ENCODE measurements at regions not wholly inside any gene's neighbourhood (a gene's known extent, or its start where the extent isn't known, plus 50 kb on each side); places are given as distances from the start of the nearest gene placed in this dataset.

DNA sequence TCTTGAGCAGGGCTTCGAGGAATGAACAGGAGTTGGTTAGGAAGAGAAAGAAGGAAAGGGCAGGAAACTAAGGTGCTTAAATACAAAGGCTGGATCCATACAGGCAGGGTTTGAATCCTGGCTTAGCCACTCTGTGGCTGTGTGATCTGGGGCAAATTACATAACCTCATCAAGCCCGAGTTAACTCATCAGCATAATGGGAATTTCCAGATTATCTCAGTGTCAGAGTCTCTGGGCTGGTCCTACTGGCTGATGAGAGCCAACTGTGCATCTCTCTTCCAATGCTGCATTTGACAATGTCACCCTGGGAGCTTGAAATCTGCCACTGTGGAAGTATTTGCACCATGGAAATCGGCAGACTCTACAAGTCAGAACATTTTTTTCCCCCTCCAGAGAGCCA, 83.8 kb upstream of the SLC6A6 start:
- DNase-seq: no peak

DNA sequence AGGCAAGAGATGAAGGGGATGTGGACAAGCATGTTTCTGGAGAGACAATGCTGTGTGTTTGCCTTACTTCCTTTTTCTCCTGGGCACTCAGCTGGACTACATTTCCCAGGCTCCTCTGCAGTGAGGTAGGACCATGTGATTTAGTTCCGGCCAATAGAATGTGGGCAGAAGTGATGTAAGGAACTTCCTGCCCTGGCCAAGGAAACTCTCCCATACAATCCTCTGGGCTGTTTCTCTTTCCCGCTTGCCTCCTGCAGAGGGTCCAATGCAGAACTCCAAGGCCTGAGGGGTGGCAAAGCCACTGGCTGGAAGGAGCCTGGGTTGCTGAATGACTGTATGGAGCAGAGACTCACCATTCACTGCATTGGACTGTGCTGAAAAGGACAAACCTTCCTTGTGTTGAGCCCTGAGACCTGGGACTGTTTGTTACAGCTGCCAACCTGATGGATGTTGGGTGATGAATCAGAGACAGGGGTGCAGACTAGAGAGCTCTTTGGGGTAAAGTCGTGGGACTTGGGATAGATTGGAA, 82.7 kb upstream of the SLC6A6 start:
- DNase-seq: no peak

DNA sequence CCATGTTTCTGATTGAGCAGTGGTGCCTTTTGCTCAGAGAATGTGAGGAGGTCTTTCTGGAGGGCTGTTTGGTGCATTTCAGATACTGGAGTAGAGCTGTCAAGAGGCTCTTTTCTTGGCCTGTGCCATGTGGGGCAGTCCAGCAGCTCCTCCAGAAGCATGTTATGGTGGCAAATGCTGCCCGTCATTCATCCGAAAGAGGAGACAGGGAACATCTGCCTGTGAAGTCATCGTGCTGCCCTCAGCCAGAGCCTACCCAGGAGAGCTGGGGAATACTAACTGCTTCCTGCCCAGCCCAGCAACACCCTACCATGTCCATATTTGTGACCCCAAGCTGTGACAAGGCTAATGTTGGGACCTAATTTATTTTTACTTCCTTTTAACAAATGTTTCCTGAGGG, 82.2 kb upstream of the SLC6A6 start:
- no peak for DNase-seq

DNA sequence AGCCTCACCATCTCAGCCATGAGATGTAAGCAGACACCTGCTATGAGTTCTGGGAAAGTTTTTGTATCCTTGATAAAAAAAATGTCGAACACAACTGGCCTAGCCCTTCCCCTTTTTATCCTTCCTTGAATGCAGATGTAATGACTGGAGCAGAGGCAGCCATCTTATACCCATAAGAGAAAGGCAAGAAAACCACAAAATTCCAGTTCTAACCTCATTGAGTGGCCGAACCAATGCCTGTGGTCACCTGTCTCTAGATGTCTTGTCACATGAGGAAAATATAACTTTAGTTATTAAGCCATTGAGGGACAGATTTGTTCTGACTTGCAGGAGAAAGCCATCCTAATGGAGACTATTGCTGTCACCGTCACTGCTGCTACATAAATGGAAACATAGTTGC, 80.4 kb upstream of the SLC6A6 start:
- no peak for DNase-seq

DNA sequence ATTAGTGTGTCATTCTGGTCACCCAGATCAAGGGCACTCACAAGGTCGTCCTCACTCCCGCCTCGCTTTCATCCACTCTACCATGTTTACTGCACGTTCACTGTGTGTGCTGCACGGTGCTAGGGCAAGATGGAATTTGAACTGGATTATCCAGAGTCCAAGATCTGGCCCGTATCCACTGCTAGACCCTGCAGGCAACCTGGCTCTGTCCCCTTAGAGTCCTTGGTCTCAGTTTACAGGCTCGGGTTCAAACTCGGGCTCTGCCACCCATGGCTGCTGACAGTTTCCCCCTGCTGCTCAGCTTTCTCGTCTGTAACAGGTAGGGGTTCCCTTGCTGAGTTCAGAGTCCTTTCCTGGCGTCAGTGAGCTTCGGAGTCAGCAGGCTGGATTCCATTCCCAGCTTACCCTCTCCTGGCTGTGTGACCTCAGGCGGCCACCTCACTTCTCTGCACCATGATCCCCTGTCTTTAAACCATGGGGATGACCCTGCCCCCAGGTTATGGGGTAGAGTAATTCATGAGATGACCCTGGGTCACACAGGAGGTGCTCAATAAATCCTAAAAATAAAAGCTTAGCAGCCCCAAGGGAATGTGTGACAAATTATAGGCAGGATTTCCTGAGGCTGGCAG, 79.6 kb upstream of the SLC6A6 start:
- DNase-seq: no peak

DNA sequence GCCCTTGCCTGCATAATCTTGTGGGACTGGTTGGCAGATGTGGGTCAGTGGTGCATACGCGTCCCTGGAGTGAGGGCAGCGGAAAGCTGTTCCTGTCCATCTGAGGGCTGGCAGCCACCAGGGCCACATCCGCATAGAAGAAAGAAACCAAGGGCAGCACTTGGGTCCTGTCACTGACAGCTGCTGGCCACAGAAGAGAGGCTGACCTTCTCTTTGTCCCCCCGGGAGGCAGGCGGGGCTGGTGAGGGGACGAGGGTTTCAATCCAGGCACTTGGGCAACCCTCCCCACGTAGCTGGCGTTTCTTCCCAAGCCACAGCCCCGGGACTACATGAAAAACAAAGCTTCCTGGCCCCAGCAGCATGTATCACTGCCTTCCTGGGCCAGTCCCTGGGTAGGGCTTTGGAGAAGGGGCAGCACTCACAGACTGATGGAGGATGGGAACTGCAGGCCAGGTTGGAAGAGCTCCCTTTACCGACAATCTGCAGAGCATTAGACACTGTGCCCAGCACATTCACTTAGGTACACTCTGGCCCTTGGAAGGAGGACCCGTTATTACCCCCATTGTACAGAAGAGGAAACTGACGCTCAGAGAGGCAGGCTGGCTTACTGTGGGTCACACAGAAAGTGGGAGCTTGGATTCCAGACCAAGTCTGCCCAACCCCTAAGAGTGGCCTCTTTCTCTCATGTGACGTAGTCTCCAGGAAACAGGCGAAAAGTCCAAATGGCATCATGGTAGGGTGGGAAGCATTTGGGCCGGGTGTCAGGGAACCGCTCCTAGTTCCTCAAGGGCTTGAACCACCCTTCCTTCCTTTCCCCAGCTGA, 78.8 kb upstream of the SLC6A6 start:
- no peak for DNase-seq

DNA sequence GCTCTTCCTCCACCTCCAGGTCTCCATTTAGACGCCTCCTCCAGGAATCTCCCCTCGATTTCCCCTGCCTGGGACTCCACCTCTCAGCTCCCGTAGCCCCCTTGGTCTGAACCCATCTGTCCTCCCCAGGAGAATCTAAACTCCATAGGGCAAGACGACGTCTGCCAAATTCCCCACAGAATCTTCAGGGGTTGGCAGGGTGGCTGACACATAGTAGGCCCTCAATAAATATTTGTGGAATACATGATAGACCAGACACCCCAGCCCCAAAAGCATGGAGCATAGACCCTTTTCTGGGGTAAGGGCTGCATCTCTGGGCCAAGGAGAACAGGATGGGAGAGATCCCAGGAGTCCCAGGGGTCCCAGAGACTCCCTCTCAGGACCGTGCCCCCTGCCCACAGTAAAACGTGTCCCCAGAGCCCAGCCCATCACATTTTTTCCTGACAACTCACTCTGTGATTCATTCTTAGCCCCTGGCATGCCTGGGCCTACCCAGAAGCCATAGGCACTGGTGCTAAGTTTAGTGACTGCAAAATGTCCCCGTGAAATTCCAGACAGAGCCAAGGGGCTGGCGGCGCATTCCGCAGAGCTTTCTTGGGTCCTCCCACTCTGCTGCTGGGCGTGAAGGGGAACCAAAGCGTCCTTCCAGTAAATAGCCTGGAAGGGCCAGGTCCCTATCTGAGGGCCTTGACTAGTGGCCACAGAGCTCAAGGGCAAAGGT, 78.0 kb upstream of the SLC6A6 start:
- DNase-seq: no peak

DNA sequence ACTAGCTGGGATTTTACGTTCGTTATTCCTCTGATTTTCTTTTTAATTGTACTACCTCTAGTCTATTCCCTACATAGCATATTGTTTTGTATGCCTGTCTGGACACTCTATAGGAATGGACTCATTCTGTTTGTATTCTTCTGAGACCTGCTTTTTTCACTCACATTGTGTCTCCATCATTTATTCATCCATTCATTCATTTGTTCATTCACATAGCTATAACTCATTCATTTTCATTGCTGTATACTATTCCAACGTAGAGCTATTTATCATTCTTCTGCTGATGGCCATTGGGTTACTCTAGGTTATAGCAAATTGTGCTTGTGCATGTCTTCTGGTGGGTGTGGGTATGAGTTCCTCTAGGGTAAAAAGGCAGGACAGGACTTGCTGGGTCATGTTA, 74.0 kb upstream of the SLC6A6 start:
- no peak for DNase-seq

DNA sequence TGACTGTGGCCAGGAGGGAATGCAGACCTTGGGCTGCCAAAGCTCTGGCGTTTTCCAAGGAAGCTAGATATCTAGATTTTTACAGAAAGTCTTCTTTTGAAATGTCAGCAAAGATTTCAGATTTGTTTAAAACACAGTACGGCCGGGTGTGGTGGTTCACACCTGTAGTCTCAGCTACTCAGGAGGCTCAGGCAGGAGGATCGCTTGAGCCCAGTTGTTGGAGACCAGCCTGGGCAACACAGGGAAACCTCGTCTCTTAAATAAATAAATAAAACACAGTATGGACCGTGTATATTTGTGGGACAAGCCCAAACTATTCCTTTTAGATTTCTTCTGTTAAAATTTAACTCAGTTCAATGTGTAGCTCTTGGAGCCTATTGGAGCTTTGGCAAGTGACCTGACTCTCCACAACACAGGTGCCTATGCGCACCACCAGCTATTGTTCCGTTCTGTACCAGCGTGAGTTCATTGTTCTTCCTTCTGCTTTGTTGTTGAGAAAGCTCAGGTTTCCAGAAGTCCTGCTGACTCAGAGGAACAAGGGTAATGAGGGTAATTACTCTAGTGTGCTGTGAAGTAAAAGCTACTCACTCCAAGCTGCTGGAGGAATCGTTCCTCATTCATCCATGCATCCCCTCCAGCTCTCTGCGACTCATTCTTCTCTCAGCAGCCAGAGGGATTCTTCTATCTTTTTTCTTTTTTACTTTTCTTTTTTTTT, 73.1 kb upstream of the SLC6A6 start:
- DNase-seq: no peak

DNA sequence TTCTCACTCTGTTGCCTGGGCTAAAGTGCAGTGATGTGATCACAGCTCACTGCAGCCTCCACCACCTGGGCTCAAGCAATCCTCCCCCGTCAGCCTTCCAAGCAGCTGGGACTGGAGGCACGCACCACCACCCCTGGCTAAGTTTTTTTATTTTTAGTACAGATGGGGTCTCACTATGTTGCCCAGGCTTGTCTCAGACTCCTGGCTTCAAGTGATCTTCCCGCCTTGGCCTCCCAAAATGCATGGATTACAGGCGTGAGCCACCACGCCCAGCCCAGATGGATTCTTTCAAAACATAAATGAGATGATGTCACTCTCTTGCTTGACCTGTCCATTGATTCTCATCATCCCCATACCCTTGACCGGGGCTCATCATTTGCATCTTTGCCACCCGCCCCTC, 72.6 kb upstream of the SLC6A6 start:
- no peak for DNase-seq

DNA sequence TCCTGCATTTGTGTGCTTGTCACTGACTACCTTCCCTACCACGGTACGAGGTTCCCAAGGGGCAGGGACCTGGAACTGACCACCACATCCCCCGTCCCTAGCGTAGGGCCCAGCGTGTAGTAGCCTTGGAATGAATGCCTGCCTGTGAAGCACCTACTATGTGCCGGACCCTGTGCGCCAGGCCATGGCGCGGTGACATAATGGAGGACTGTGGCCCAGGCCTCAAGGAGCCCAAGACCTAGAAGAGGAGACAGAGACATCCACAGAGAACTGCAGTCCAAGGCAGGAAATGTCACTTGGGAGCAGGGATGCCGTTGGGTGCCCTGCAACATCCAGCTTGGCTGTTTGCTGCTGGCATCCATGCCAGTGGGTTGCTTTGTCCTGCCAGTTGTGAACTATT, 71.9 kb upstream of the SLC6A6 start:
- DNase-seq: no peak

DNA sequence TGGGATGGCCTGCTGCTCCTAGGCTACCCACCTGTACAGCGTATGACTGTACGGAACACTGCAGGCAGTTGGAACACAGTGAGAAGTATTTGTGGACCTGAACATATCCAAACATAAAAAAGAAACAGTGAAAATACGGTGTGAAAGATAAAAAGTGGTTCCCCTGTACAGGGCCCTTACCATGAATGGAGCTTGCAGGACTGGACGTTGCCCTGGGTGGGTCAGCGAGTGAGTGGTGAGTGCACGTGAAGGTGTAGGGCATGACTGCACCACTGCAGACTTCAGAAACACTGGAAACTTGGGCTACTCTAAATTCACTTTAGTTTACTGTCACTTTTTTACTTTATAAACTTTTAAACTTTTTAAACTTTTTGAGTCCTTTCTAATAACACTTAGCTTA, 71.2 kb upstream of the SLC6A6 start:
- no peak for DNase-seq

DNA sequence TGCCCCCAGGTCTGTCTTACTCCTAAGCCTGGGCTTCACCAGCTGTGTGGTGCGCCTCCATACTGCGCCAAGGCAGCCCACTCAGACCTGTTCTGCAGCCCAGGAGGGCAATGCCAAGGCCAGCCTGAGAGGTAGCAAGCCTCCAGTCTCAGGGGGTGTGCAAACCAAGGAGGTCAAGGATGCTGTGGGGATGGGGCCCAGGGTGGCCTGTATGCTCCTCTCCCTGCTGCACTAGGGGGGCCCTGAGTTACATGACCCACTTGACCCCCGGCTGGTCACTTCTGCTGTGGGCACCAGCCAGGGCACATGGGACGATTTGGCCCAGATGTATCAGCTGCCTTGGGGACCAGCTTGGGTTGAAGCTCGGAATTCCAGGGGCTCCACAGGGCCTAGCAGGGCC, 70.0 kb upstream of the SLC6A6 start:
- no peak for DNase-seq

DNA sequence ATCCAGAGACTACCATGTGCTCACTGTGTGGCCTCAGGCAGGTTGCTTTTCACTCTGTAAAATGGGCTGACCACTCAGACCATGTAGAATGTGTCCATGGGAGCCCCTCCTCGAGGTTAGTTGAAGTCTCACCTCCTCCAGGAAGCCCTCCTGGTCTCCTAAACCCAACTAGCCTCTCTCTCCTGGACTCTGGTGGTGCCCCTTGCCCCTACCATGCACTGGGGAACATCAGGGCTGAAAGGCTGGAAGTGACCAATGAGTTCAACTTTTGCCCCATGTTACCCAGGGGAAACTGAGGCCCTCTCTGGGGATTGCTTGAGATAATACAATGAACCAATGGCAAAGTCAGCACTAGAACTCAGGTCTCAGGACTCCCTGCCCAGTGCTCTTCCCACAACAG, 69.2 kb upstream of the SLC6A6 start:
- no peak for DNase-seq

DNA sequence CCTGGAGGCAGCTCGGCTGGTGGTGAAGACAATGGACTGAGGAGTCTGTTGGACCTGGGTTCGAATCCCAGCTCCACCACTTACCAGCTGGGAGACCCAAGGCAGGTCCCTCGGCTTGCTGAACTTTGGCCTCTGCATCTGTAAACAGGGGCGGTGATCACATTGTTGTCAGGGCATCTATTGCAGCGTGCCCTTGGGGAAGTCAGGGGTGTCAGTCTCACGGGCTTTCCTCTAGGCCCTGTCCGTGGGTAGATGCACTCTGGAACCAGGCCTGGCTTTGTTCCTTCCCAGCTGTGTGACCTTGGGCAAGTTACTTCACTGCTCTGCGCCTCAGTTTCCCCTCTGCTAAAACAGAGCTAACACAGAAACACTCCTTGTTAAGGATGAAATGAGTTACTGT, 68.8 kb upstream of the SLC6A6 start:
- DNase-seq: no peak

DNA sequence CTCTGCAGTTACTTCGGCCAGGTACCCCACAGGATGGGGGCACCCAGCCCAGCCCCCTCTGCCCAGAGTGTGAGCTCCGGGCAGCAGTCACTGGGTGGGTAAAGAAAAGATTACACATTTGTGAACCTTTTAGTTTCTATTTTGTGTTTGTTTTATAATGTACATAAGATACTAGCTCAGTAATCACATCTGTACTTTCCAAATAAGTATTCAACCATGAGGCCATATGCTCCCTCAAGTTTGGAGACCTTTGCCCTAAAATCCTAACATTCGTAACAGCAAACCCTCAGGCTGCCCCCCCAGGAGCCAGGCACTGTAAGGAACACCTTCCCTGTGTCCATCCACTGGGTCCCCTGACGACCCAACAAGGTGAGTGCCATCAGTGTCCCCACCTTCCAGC, 68.3 kb upstream of the SLC6A6 start:
- no peak for DNase-seq

DNA sequence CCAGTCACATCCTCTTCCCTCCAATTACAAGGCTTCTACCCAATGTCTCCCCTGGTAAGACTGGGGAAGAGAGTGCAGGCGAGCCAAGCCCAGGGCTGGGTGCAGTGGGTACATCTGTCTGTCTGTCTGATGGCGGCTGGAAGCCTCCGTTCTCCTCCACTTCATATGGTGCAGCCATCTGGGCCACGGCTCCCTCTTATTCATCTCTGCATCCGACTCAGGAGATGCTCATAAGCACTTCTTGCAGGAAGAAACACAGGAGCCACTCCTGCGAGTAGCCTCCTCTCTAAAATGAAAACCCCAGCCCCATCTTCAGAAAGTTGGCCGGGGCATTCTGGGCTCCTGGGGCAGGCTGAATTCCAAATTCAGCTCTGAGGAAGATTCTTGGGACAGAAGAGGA, 67.5 kb upstream of the SLC6A6 start:
- DNase-seq: no peak

DNA sequence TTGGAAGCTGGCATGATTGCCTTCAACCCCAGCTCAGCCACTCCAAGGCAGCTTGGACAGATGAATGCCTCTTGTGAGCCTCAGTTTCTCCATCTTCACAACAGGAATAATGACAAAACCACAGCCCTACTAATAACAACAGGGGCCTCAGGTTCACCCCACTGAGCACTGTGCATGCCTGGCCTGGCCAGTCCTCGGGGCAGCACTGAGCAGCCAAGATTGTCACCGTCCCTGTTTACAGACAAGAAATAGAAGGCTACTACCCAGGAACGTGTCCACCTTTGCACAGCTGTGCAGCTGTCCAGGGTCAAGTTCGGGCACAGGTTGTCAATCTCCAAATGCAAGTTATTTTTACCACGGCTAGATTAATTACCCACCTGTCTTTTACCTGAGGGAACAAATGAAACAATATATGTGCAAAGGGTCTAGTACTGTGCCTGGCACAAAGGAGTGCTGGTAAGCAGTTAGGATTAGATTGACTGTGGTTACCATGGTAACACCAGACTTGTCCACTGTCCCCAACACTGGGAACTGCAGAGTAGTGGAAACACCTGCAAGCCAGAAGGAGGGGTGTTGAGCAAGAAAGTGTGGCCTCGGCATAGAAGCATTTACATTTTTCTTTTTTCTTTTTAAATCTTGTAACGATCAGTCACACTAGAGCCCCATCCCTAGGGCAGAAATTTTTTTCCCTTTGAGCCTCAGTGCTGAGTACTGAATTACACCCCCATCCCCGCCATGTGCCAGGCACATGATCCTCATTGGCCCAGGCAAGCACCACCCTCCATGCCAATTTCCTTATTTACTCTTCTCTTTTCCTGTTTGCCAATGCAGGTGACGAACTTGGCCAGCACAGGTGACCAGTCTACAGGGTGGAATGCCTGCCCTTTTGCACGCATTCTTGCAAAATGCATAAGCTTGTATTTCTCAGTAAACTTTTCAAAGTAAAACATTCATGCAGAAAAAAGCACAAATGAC, 66.3 kb upstream of the SLC6A6 start:
- no peak for DNase-seq

DNA sequence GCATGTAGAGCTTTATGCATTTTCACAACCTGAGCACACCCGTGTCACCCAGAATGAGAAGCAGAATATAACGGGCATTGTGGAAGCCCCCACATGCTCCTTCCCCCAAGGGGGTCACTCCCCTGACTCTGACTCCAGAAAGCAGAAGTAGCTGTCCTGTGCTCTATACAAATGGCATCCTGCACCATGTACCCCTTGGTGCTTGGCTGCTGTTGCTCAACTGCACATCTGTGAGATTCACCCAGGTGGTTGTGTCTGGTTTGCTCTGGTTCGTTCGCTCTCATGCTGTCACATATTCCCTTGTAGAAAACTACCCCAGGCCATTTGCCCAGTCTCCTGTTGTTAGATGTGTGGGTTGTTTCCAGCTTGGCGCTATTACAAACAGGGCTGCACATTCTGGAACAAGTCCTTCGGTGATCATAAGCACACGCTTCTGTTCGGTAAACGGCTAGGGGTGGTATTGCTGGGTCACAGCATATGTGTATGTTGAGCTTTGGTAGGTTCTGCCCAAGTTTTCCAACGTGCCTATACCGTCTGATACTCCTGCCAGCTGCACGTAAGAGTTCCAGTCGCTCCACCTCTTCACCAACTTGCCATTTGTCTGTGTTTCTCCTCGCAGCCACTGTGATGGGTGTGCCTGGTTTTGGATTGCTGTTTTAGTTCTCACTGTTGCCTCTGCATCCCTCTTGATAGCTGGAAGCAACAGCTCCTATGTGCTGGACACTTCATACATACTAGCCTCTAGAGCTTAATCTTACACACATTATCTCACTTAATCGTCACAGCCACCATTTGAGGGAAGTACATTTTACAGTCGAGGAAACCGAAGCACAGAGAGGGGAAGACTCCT, 65.4 kb upstream of the SLC6A6 start:
- no peak for DNase-seq

DNA sequence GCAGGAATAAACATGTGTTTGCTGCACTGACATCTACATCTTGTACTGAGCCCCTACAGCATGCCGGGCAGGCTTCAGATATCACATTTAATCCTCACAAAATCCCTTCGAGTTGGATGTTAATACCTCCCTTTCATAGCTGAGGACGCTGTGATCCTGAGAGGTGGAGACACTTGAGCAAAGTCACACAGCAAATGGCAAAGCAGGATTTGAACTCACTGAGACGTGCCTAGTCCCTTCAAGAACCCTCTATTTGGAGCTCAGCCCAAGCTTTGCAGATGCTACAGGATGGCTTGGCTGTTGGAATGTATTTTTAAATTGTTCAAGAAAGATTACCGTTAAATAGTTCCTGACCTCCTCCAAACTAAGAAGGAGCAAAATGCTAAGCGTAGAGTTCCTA, 64.6 kb upstream of the SLC6A6 start:
- no peak for DNase-seq

DNA sequence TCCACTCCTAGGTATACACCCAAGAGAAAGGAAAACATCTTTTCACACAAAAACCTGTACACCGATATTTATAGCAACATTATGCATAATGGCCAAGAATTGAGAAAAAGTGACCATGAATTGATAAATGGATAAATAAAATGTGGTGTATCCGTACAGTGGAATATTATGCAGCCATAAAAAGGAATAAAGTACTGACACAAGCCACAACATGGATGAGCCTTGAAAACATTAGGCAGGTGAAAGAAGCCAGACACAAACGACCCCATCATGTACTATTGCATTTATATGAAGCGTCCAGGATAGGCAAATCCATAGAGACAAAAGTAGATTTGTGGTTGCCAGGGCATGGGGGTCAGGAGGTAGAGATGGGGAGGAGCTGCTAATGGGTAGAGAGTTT, 64.2 kb upstream of the SLC6A6 start:
- DNase-seq: no peak

Data from effector CD8-positive, alpha-beta T cell (primary cell).